IMR-90 (cell line): ENCODE measurements at regions not wholly inside any gene's neighbourhood (a gene's known extent, or its start where the extent isn't known, plus 50 kb on each side); places are given as distances from the start of the nearest gene placed in this dataset.

Experiments
- ATAC-seq: fragments of 200-7000 bp; cut with Tn5 transposase; 2 replicates; pipeline ENCODE4 v1.9.1; 2020; ENCODE audit warnings: low read depth, mild to moderate bottlenecking, moderate library complexity
- BruUV-seq: library from RNA; stranded (reverse); fragments of 400-500 nt; replicated peaks from 2 replicates; lab custom pipeline; 2021; lab: Mats Ljungman, UMichigan
- CTCF ChIA-PET: fragments of 300-600 bp; formaldehyde crosslinking; extraction: SDS; loops from one replicate; lab custom pipeline; 2021; ENCODE audit warnings: antibody characterized with exemption; lab: Yijun Ruan, JAX
- POLR2A ChIA-PET: fragments of 300-600 bp; sonication (Branson Sonifier 250); formaldehyde crosslinking; loops from one replicate; lab custom pipeline; 2022; ENCODE audit warnings: antibody characterized with exemption; ENCODE audit not compliant: unreplicated experiment; lab: Charles Lee
- DNase-seq: peaks from one replicate; pipeline ENCODE4 v3.0.0; 2013
- H2AFZ ChIP-seq: replicated peaks from 2 replicates; pipeline ENCODE3; 2013; ENCODE audit warnings: low read length, mild to moderate bottlenecking; ENCODE audit not compliant: poor library complexity
- H2AK5ac ChIP-seq: 2 replicates; pipeline ENCODE4 v1.6.1; 2013; ENCODE audit warnings: low read depth, low read length, inconsistent platforms
- H2AK9ac ChIP-seq: replicated peaks from 2 replicates; pipeline ENCODE3; 2013; ENCODE audit warnings: mild to moderate bottlenecking, low read depth, low read length, moderate library complexity; ENCODE audit not compliant: poor library complexity
- H2BK120ac ChIP-seq: 2 replicates; pipeline ENCODE4 v1.6.1; 2013; ENCODE audit warnings: low read depth, low read length, inconsistent platforms
- H2BK15ac ChIP-seq: 3 replicates; pipeline ENCODE4 v1.6.1; 2013; ENCODE audit warnings: low read depth, low read length, inconsistent platforms
- H2BK20ac ChIP-seq: 2 replicates; pipeline ENCODE4 v1.6.1; 2013; ENCODE audit warnings: low read depth, mild to moderate bottlenecking, inconsistent platforms, low read length, moderate library complexity
- H2BK5ac ChIP-seq: 2 replicates; pipeline ENCODE4 v1.6.1; 2013; ENCODE audit warnings: mild to moderate bottlenecking, low read depth, low read length, inconsistent platforms; ENCODE audit not compliant: poor library complexity, severe bottlenecking
- H3K14ac ChIP-seq: replicated peaks from 2 replicates; pipeline ENCODE4 v1.6.1; 2013; ENCODE audit warnings: low read depth, low read length, inconsistent platforms
- H3K18ac ChIP-seq: 2 replicates; pipeline ENCODE4 v1.6.1; 2013; ENCODE audit warnings: low read depth, low read length, control low read depth
- H3K23ac ChIP-seq: 2 replicates; pipeline ENCODE4 v1.6.1; 2013; ENCODE audit warnings: low read depth, low read length, inconsistent platforms
- H3K27ac ChIP-seq: 2 replicates; pipeline ENCODE4 v1.5.1; 2013; ENCODE audit warnings: mild to moderate bottlenecking, control low read depth, low read length; ENCODE audit not compliant: insufficient read depth
- H3K27me3 ChIP-seq: 2 replicates; pipeline ENCODE4 v1.6.1; 2013; ENCODE audit warnings: low read length; ENCODE audit not compliant: control insufficient read depth, insufficient read depth
- H3K36me3 ChIP-seq: 2 replicates; pipeline ENCODE4 v1.6.1; 2013; ENCODE audit warnings: low read length, mixed read lengths; ENCODE audit not compliant: control insufficient read depth, insufficient read depth
- H3K4ac ChIP-seq: 2 replicates; pipeline ENCODE4 v1.6.1; 2013; ENCODE audit warnings: low read depth, low read length, inconsistent platforms
- H3K4me1 ChIP-seq: 2 replicates; pipeline ENCODE4 v1.6.1; 2013; ENCODE audit warnings: low read length, mixed read lengths; ENCODE audit not compliant: control insufficient read depth, insufficient read depth
- H3K4me2 ChIP-seq: 2 replicates; pipeline ENCODE4 v1.6.1; 2013; ENCODE audit warnings: low read depth, mild to moderate bottlenecking, control low read depth, low read length, moderate library complexity
- H3K4me3 ChIP-seq: 2 replicates; pipeline ENCODE4 v1.5.1; 2013; ENCODE audit warnings: low read depth, mild to moderate bottlenecking, control low read depth, low read length, moderate library complexity; ENCODE audit not compliant: insufficient read depth
- H3K56ac ChIP-seq: 2 replicates; pipeline ENCODE4 v1.6.1; 2013; ENCODE audit warnings: low read length, inconsistent platforms; ENCODE audit not compliant: insufficient read depth; ENCODE audit errors: extremely low read depth
- H3K79me1 ChIP-seq, 2 experiments: 2 replicates each; pipeline ENCODE4 v1.6.1; 2013; ENCODE audit warnings: low read length in 2 of 2, inconsistent platforms in 1 of 2, low read depth in 1 of 2
- H3K9ac ChIP-seq: 2 replicates; pipeline ENCODE4 v1.6.1; 2013; ENCODE audit warnings: low read depth, low read length, control low read depth
- H3K9me1 ChIP-seq: 2 replicates; pipeline ENCODE4 v1.6.1; 2013; ENCODE audit warnings: low read length, inconsistent platforms; ENCODE audit not compliant: insufficient read depth
- H3K9me3 ChIP-seq: 2 replicates; pipeline ENCODE4 v1.6.1; 2013; ENCODE audit warnings: low read length; ENCODE audit not compliant: control insufficient read depth, insufficient read depth
- H4K20me1 ChIP-seq: 2 replicates; pipeline ENCODE4 v1.6.1; 2013; ENCODE audit warnings: low read length, inconsistent platforms; ENCODE audit not compliant: insufficient read depth
- H4K5ac ChIP-seq: 2 replicates; pipeline ENCODE4 v1.6.1; 2013; ENCODE audit warnings: mild to moderate bottlenecking, low read depth, low read length, control low read depth
- H4K8ac ChIP-seq, 2 experiments: 2 replicates each; pipeline ENCODE4 v1.6.1; 2013; ENCODE audit warnings: low read depth in 2 of 2, low read length in 2 of 2, control low read depth in 1 of 2, inconsistent platforms in 1 of 2
- H4K91ac ChIP-seq: 2 replicates; pipeline ENCODE4 v1.6.1; 2013; ENCODE audit warnings: low read depth, low read length, inconsistent platforms; ENCODE audit not compliant: insufficient read depth
- BHLHE40 ChIP-seq: fragments of 150-350 bp; IDR thresholded peaks from 2 replicates; pipeline ENCODE4 v1.6.1; 2016; ENCODE audit warnings: mild to moderate bottlenecking, low read depth, low read length
- CEBPB ChIP-seq: IDR thresholded peaks from 2 replicates; pipeline ENCODE4 v1.6.1; 2012; ENCODE audit warnings: low read depth, low read length, improper control_type of control experiment
- CHD1 ChIP-seq: IDR thresholded peaks from 2 replicates; pipeline ENCODE4 v1.6.1; 2012; ENCODE audit warnings: low read depth, low read length, improper control_type of control experiment
- FOS ChIP-seq: fragments of 150-350 bp; IDR thresholded peaks from 2 replicates; pipeline ENCODE4 v1.6.1; 2016; ENCODE audit warnings: low read depth, low read length
- MAZ ChIP-seq: IDR thresholded peaks from 2 replicates; pipeline ENCODE4 v1.6.1; 2012; ENCODE audit warnings: low read depth, mild to moderate bottlenecking, low read length, improper control_type of control experiment, moderate library complexity, borderline replicate concordance
- NFE2L2 ChIP-seq: fragments of 150-350 bp; IDR thresholded peaks from 2 replicates; pipeline ENCODE4 v1.6.1; 2016; ENCODE audit warnings: low read depth, mild to moderate bottlenecking, low read length
- POLR2A ChIP-seq: IDR thresholded peaks from 2 replicates; pipeline ENCODE4 v1.6.1; 2012; ENCODE audit warnings: mild to moderate bottlenecking, low read depth, low read length
- RAD21 ChIP-seq: IDR thresholded peaks from 2 replicates; pipeline ENCODE4 v1.6.1; 2012; ENCODE audit warnings: low read length, improper control_type of control experiment
- RCOR1 ChIP-seq: IDR thresholded peaks from 2 replicates; pipeline ENCODE4 v1.6.1; 2012; ENCODE audit warnings: mild to moderate bottlenecking, low read length, improper control_type of control experiment; ENCODE audit not compliant: insufficient replicate concordance
- RFX5 ChIP-seq: IDR thresholded peaks from 2 replicates; pipeline ENCODE4 v1.8.0; 2012; ENCODE audit warnings: low read depth, mild to moderate bottlenecking, low read length, moderate library complexity
- WGBS, 2 experiments: methylation state at CpG; one replicate each; pipeline versions ENCODE4 v1.1.5 to v1.1.7; 2013; ENCODE audit warnings: missing lambda C conversion rate in 2 of 2; ENCODE audit not compliant: insufficient read length in 1 of 2; ENCODE audit errors: extremely low coverage in 2 of 2; 5-methylcytosine and 5-hydroxymethylcytosine counted together
- dilution Hi-C: fragments of 300-500 bp; cut with HindIII; formaldehyde crosslinking; loops from one replicate; pipeline ENCODE4 v1.14.3; 2018; ENCODE audit warnings: low sequenced_read_pairs; ENCODE audit not compliant: unreplicated experiment
- in situ Hi-C: fragments of 300-500 bp; cut with MboI; formaldehyde crosslinking; loops from 3 replicates; pipeline ENCODE4 v1.14.3; 2019; ENCODE audit warnings: low sequenced_read_pairs, inconsistent platforms, mixed read lengths
- intact Hi-C: fragments of 100-400 bp; cut with micrococcal nuclease; formaldehyde crosslinking; loops from 2 replicates; pipeline ENCODE4 v1.10.0; 2022
- TF ChIP-seq, protein P1 (sequence below): fragments of 150-350 bp; IDR thresholded peaks from 2 replicates; pipeline ENCODE4 v1.6.1; 2017; ENCODE audit warnings: mild to moderate bottlenecking, antibody characterized with exemption, low read length, low read depth
- TF ChIP-seq, protein P2 (sequence below): conservative IDR thresholded peaks from 2 replicates; pipeline ENCODE4 v1.5.1; 2012; ENCODE audit warnings: mild to moderate bottlenecking, low read depth, low read length, improper control_type of control experiment

DNA sequence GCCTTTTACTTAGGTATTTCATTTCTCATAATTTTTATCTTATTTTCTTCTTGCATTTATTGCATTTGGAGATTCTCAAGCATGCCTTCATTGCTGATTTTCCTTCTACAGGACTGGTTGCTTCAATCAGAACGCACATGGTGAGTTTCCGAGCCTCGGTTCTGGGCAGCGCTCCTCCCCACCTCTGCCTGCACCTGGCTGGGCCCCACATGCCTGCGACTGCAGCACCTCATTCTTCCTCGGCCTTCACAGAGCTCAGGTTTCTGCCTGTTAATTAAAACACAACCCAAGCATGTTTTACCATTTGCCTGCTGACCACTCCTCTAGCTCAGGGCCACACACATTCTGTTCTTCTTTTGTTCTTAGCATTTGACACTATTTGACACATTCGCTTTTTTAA lies 398.8 kb downstream of the GALR1 start:
- BruUV-seq, result no TSS peak
- Histone ChIP-seq H3K79me1 (no peaks in the 10 kb centered on the region), H3K36me3 (no peaks in the 10 kb centered on the region), H4K5ac (no peak overlapping the region), H3K4ac (no peak overlapping the region), H2AFZ (no peak overlapping the region), H4K91ac (no peak overlapping the region), H3K14ac (no peak overlapping the region), H2BK5ac (no peak overlapping the region), H2AK9ac (no peak overlapping the region), H3K23ac (no peak overlapping the region), H3K9me1 (no peaks in the 10 kb centered on the region), H2AK5ac (no peak overlapping the region), H3K4me3 (no peak overlapping the region), H3K18ac (no peak overlapping the region), H4K20me1 (no peaks in the 10 kb centered on the region), H3K27ac (no peak overlapping the region), H2BK120ac (no peak overlapping the region), H2BK15ac (no peak overlapping the region), H3K56ac (no peak overlapping the region), H4K8ac (no peak overlapping the region), H3K4me2 (no peak overlapping the region), H3K4me1 (no peaks in the 10 kb centered on the region), H3K9me3 (peaks cover 15% of the 10 kb centered on the region; the same call in 1 of the 2 replicates), H3K27me3 (no peaks in the 10 kb centered on the region), H3K9ac (no peak overlapping the region), H2BK20ac (no peak overlapping the region)
- TF ChIP-seq MAZ (no peak), RCOR1 (no peak), NFE2L2 (no peak), FOS (no peak), POLR2A (no peak), CHD1 (no peak), CEBPB (no peak), BHLHE40 (no peak), RFX5 (no peak), RAD21 (no peak)
- TF ChIP-seq, protein P1, sequence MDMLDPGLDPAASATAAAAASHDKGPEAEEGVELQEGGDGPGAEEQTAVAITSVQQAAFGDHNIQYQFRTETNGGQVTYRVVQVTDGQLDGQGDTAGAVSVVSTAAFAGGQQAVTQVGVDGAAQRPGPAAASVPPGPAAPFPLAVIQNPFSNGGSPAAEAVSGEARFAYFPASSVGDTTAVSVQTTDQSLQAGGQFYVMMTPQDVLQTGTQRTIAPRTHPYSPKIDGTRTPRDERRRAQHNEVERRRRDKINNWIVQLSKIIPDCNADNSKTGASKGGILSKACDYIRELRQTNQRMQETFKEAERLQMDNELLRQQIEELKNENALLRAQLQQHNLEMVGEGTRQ, result no peak
- TF ChIP-seq, protein P2, sequence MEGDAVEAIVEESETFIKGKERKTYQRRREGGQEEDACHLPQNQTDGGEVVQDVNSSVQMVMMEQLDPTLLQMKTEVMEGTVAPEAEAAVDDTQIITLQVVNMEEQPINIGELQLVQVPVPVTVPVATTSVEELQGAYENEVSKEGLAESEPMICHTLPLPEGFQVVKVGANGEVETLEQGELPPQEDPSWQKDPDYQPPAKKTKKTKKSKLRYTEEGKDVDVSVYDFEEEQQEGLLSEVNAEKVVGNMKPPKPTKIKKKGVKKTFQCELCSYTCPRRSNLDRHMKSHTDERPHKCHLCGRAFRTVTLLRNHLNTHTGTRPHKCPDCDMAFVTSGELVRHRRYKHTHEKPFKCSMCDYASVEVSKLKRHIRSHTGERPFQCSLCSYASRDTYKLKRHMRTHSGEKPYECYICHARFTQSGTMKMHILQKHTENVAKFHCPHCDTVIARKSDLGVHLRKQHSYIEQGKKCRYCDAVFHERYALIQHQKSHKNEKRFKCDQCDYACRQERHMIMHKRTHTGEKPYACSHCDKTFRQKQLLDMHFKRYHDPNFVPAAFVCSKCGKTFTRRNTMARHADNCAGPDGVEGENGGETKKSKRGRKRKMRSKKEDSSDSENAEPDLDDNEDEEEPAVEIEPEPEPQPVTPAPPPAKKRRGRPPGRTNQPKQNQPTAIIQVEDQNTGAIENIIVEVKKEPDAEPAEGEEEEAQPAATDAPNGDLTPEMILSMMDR, result no peak
- WGBS, 2 experiments, result 50% methylated on average over 4 of the region's 7 CpGs; no CpG with 5 or more reads in 1 of the 2 experiments
- in situ Hi-C loops, result no loop called here
- intact Hi-C loops, result no loop called here
- ATAC-seq, result no peak
- no peak for DNase-seq
- dilution Hi-C loops, result no loop called here
- POLR2A ChIA-PET, result no interaction called here
- CTCF ChIA-PET, result no interaction called here
